Keratinocyte (primary cell): ENCODE measurements at regions not wholly inside any gene's neighbourhood (a gene's known extent, or its start where the extent isn't known, plus 50 kb on each side); places are given as distances from the start of the nearest gene placed in this dataset.
A peak's percentile ranks its signal among the peaks of the same experiment; 100 is the strongest.
"Not testable (repeated sequence)": the region's sequence is repeated elsewhere in the genome, so short reads cannot be mapped to it uniquely, and the experiment has no call there.

Experiments used
- DNase-seq: peaks from one replicate; pipeline ENCODE4 v3.0.0-alpha.2; 2011; ENCODE audit warnings: low read depth, missing footprints, low spot score
- FAIRE-seq: peaks from 2 replicates; lab custom pipeline; 2011; peaks lifted over from hg19 to GRCh38; lab: Jason Lieb, UNC
- H2AFZ ChIP-seq: 2 replicates; pipeline ENCODE4 v1.6.0; 2012; ENCODE audit warnings: low read length, control low read depth, inconsistent platforms; ENCODE audit not compliant: control insufficient read depth
- H3K27ac ChIP-seq: 2 replicates; pipeline ENCODE4 v1.5.1; 2011; ENCODE audit warnings: low read length; ENCODE audit not compliant: control insufficient read depth, insufficient read depth
- H3K27me3 ChIP-seq: 3 replicates; pipeline ENCODE4 v1.6.0; 2011; ENCODE audit warnings: low read length; ENCODE audit not compliant: control insufficient read depth, insufficient read depth; ENCODE audit errors: extremely low read depth
- H3K36me3 ChIP-seq, 2 experiments: 2 replicates in 1 of 2; 3 replicates in 1 of 2; pipeline ENCODE4 v1.5.1; 2011; ENCODE audit warnings: low read length in 2 of 2, mild to moderate bottlenecking in 1 of 2; ENCODE audit not compliant: control insufficient read depth in 2 of 2, insufficient read depth in 2 of 2; ENCODE audit errors: extremely low read depth in 1 of 2
- H3K4me1 ChIP-seq: 3 replicates; pipeline ENCODE4 v1.5.1; 2011; ENCODE audit warnings: low read length; ENCODE audit not compliant: control insufficient read depth, insufficient read depth; ENCODE audit errors: extremely low read depth
- H3K4me2 ChIP-seq: 3 replicates; pipeline ENCODE4 v1.6.0; 2011; ENCODE audit warnings: low read depth, low read length; ENCODE audit not compliant: control insufficient read depth, insufficient read depth; ENCODE audit errors: extremely low read depth
- H3K4me3 ChIP-seq, 3 experiments: fragments of 200-600 bp in 1 of 3; sonication (generic) in 1 of 3; 2 replicates in 2 of 3; 3 replicates in 1 of 3; pipeline ENCODE4 v1.5.1; 2011 to 2016; ENCODE audit warnings: low read length in 3 of 3, mild to moderate bottlenecking in 3 of 3, control low read depth in 2 of 3, inconsistent platforms in 1 of 3, low read depth in 1 of 3, mixed read lengths in 1 of 3, mixed run types in 1 of 3, moderate library complexity in 1 of 3; ENCODE audit not compliant: control insufficient read depth in 2 of 3, insufficient read depth in 2 of 3; ENCODE audit errors: extremely low read depth in 1 of 3
- H3K79me2 ChIP-seq: 2 replicates; pipeline ENCODE4 v1.6.0; 2012; ENCODE audit warnings: low read length; ENCODE audit not compliant: control insufficient read depth, insufficient read depth
- H3K9ac ChIP-seq: 3 replicates; pipeline ENCODE4 v1.6.0; 2011; ENCODE audit warnings: low read length; ENCODE audit not compliant: control insufficient read depth, insufficient read depth; ENCODE audit errors: extremely low read depth
- H3K9me1 ChIP-seq: 3 replicates; pipeline ENCODE4 v1.6.0; 2011; ENCODE audit warnings: low read length; ENCODE audit not compliant: control insufficient read depth, insufficient read depth; ENCODE audit errors: extremely low read depth
- H3K9me3 ChIP-seq: 2 replicates; pipeline ENCODE4 v1.5.1; 2012; ENCODE audit warnings: low read depth, low read length; ENCODE audit not compliant: control insufficient read depth
- H4K20me1 ChIP-seq: 3 replicates; pipeline ENCODE4 v1.6.0; 2011; ENCODE audit warnings: low read length; ENCODE audit not compliant: control insufficient read depth, insufficient read depth; ENCODE audit errors: extremely low read depth
- EZH2 ChIP-seq: IDR thresholded peaks from one replicate; pipeline ENCODE4 v1.6.1; 2012; ENCODE audit warnings: inconsistent platforms, mild to moderate bottlenecking, low read length, moderate library complexity
- dilution Hi-C: fragments of 300-500 bp; cut with MboI; formaldehyde crosslinking; loops from one replicate; pipeline ENCODE4 v1.7.0; 2020; ENCODE audit warnings: low sequenced_read_pairs; ENCODE audit not compliant: extremely low pct_ligation_motif_present
- TF ChIP-seq, protein P1 (sequence below), 3 experiments: IDR thresholded peaks in 1 of 3; conservative IDR thresholded peaks in 1 of 3; optimal IDR thresholded peaks in 1 of 3; 2 replicates in 2 of 3; 3 replicates in 1 of 3; pipeline versions ENCODE3 to v1.5.1; 2011; ENCODE audit warnings: low read length in 3 of 3, mild to moderate bottlenecking in 3 of 3, moderate library complexity in 2 of 3, control low read depth in 1 of 3, inconsistent platforms in 1 of 3; ENCODE audit not compliant: insufficient read depth in 2 of 3; ENCODE audit errors: extremely low read depth in 1 of 3

DNA sequence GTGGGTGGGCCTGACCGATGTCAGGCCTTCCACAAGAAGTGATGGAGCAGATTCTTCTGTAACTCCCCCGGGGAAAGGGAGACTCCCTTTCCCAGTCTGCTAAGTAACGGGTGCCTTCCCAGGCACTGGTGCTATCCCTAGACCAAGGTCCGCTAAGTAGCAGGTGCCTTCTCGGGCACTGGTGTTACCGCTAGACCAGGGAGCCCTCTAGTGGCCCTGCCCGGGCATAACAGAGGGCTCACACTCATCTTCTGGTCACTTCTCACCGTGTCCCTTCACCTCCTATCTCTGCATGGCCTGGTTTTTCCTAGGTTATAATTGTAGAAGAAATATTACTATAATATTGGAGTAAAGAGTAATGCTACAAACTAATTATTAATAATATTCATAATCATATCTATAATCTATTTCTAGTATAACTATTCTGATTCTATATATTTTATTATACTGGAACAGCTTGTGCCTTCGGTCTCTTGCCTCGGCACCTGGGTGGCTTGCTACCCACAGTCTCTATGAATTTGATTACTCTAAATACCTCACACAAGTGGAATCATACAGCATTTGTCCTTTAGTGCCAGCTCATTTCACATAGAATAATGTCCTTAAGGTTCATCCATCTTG, 1378.7 kb downstream of the XPNPEP1 start:
- H3K9me1 ChIP-seq, result no peaks in the 10 kb centered on the region
- H2AFZ ChIP-seq, result no peak overlapping the region
- H4K20me1 ChIP-seq, result no peaks in the 10 kb centered on the region
- H3K27me3 ChIP-seq, result no peaks in the 10 kb centered on the region
- no peaks in the 10 kb centered on the region for H3K79me2 ChIP-seq
- FAIRE-seq (no peak), DNase-seq (no peak)
- no peak overlapping the region for H3K27ac ChIP-seq
- H3K4me3 ChIP-seq, result no peak overlapping the region
- no peaks in the 10 kb centered on the region for H3K4me1 ChIP-seq
- H3K4me2 ChIP-seq, result no peak overlapping the region
- TF ChIP-seq EZH2, result no peak
- TF ChIP-seq, protein P1, sequence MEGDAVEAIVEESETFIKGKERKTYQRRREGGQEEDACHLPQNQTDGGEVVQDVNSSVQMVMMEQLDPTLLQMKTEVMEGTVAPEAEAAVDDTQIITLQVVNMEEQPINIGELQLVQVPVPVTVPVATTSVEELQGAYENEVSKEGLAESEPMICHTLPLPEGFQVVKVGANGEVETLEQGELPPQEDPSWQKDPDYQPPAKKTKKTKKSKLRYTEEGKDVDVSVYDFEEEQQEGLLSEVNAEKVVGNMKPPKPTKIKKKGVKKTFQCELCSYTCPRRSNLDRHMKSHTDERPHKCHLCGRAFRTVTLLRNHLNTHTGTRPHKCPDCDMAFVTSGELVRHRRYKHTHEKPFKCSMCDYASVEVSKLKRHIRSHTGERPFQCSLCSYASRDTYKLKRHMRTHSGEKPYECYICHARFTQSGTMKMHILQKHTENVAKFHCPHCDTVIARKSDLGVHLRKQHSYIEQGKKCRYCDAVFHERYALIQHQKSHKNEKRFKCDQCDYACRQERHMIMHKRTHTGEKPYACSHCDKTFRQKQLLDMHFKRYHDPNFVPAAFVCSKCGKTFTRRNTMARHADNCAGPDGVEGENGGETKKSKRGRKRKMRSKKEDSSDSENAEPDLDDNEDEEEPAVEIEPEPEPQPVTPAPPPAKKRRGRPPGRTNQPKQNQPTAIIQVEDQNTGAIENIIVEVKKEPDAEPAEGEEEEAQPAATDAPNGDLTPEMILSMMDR (optimal IDR thresholded peaks at IDR 0.05 in 1 of 3, IDR thresholded peaks at IDR 0.05 in 1 of 3, conservative IDR thresholded peaks at IDR 0.05 in 1 of 3; ENCODE audit: extremely low read depth in 1 of 3, insufficient read depth in 2 of 3, low read length in 3 of 3), result peak; percentile 59 to 90 (median 63)
- no peaks in the 10 kb centered on the region for H3K36me3 ChIP-seq
- no peaks in the 10 kb centered on the region for H3K9me3 ChIP-seq
- H3K9ac ChIP-seq, result no peak overlapping the region
- dilution Hi-C loops, result no loop called here

DNA sequence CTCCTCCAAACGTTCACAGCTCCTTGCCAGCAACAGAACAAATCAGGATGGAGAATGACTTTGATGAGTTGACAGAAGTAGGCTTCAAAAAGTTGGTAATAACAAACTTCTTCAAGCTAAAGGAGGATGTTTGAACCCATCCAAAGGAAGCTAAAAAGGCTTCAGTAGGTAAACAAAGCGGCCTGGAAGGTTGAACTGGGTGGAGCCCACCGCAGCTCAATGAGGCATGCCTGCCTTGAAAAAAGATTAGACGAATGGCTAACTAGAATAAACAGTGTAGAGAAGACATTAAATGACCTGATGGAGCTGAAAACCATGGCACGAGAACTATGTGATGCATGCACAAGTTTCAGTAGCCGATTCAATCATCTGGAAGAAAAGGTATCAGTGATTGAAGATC, 1369.0 kb upstream of the SORCS1 start:
- H3K9me3 ChIP-seq, H3K4me3 ChIP-seq, FAIRE-seq, dilution Hi-C loops, H2AFZ ChIP-seq, DNase-seq, H3K4me1 ChIP-seq, H3K4me2 ChIP-seq, H4K20me1 ChIP-seq, H3K9me1 ChIP-seq, H3K79me2 ChIP-seq, H3K27ac ChIP-seq, H3K36me3 ChIP-seq, H3K27me3 ChIP-seq, H3K9ac ChIP-seq: not testable (repeated sequence)
